Spleen (tissue), 7 donors: ENCODE measurements at regions not wholly inside any gene's neighbourhood (a gene's known extent, or its start where the extent isn't known, plus 50 kb on each side); places are given as distances from the start of the nearest gene placed in this dataset.

Experiments used
- POLR2A ChIP-seq, 3 donors: fragments of 450-650 bp; IDR thresholded peaks; one replicate each; pipeline ENCODE4 v1.5.1; 2017; ENCODE audit warnings: antibody characterized with exemption in 3 of 3, mild to moderate bottlenecking in 1 of 3
- POLR2AphosphoS5 ChIP-seq, 3 donors: sonication (generic); formaldehyde crosslinking; IDR thresholded peaks; one replicate each; pipeline ENCODE4 v1.5.1; 2017; ENCODE audit warnings: antibody characterized with exemption in 3 of 3
- TF ChIP-seq, protein P1 (sequence below), 11 experiments: fragments of 200-600 bp in 7 of 11; fragments of 450-650 bp in 4 of 11; sonication (generic) in 4 of 11; IDR thresholded peaks in 8 of 11; conservative IDR thresholded peaks in 3 of 11; 1 replicate in 7 of 11; 2 replicates in 4 of 11; pipeline versions ENCODE4 v1.4.0 to v1.8.0; 2016 to 2021; ENCODE audit warnings: antibody characterized with exemption in 11 of 11, inconsistent platforms in 4 of 11, mild to moderate bottlenecking in 1 of 11
- donor health status: DM: no; HTN: no; CAD: no; lungs with moderate emphysema.
- donor health status: DM: no; HTN: no; CAD: no.
- donor health status: DM: no; HTN: no; CAD: no.

DNA sequence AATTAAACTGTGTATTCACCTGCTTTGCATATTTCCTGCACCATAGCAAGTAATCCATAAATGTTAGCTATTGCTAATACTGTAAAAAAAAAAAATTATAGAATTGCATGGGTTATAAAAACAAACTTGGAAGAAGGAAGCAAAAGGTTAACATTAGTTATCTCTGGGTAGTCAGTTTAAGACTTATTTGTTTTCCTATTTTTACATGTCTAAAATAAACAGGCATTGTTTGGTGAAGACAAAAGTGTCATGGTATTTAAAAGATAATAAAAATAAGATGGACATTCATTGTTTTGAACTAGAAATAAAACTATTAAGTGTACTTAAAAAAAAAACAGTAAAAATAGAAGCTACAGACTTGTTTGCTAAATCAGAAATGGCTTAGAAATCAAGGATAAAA is 313.8 kb downstream of the SOX9 start:
- TF ChIP-seq, protein P1, sequence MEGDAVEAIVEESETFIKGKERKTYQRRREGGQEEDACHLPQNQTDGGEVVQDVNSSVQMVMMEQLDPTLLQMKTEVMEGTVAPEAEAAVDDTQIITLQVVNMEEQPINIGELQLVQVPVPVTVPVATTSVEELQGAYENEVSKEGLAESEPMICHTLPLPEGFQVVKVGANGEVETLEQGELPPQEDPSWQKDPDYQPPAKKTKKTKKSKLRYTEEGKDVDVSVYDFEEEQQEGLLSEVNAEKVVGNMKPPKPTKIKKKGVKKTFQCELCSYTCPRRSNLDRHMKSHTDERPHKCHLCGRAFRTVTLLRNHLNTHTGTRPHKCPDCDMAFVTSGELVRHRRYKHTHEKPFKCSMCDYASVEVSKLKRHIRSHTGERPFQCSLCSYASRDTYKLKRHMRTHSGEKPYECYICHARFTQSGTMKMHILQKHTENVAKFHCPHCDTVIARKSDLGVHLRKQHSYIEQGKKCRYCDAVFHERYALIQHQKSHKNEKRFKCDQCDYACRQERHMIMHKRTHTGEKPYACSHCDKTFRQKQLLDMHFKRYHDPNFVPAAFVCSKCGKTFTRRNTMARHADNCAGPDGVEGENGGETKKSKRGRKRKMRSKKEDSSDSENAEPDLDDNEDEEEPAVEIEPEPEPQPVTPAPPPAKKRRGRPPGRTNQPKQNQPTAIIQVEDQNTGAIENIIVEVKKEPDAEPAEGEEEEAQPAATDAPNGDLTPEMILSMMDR (IDR thresholded peaks at IDR 0.05 in 8 of 11, conservative IDR thresholded peaks at IDR 0.05 in 3 of 11), result no peak
- TF ChIP-seq POLR2A (IDR thresholded peaks at IDR 0.05), result no peak
- TF ChIP-seq POLR2AphosphoS5 (IDR thresholded peaks at IDR 0.05), result no peak
